ENCODE measurements at regions not wholly inside any gene's neighbourhood (a gene's known extent, or its start where the extent isn't known, plus 50 kb on each side); places are given as distances from the start of the nearest gene placed in this dataset.

- TF ChIP-seq POLR2A (IDR thresholded peaks at IDR 0.05) = no peak
- TF ChIP-seq CTCF (IDR thresholded peaks at IDR 0.05) = no peak
Measured at GRCh38 chr13:74533226-74533625, 399.0 kb upstream of the KLF12 start.
